Heart right ventricle (tissue), 16 donors: ENCODE measurements at regions not wholly inside any gene's neighbourhood (a gene's known extent, or its start where the extent isn't known, plus 50 kb on each side); places are given as distances from the start of the nearest gene placed in this dataset.
"Not testable (repeated sequence)": the region's sequence is repeated elsewhere in the genome, so short reads cannot be mapped to it uniquely, and the experiment has no call there.

Experiments used
- ATAC-seq, 8 donors: fragments of 200-7000 bp; cut with Tn5 transposase; one replicate each; pipeline ENCODE4 v1.9.1; 2020; ENCODE audit warnings: mild to moderate bottlenecking in 8 of 8, moderate library complexity in 8 of 8, moderate number of reproducible peaks in 1 of 8
- DNase-seq, 2 donors: peaks; one replicate each; pipeline ENCODE4 v3.0.0-alpha.2; 2020
- H3K27ac ChIP-seq, 10 donors: fragments of 200-600 bp; sonication (generic) in 2 of 10; one replicate each; pipeline versions ENCODE4 v1.5.0 to v1.8.0; 2020 to 2022; ENCODE audit warnings: mild to moderate bottlenecking in 3 of 10
- H3K27me3 ChIP-seq, 7 donors: fragments of 200-600 bp; one replicate each; pipeline ENCODE4 v1.8.0; 2021 to 2022; ENCODE audit warnings: mild to moderate bottlenecking in 2 of 7
- H3K36me3 ChIP-seq, 9 donors: fragments of 200-600 bp; sonication (generic) in 1 of 9; one replicate each; pipeline versions ENCODE4 v1.5.0 to v1.8.0; 2020 to 2022; ENCODE audit warnings: mild to moderate bottlenecking in 2 of 9
- H3K4me1 ChIP-seq, 9 donors: fragments of 200-600 bp; sonication (generic) in 1 of 9; one replicate each; pipeline versions ENCODE4 v1.5.0 to v1.8.0; 2020 to 2022; ENCODE audit warnings: mild to moderate bottlenecking in 4 of 9
- H3K4me3 ChIP-seq, 10 donors: fragments of 200-600 bp; sonication (generic) in 2 of 10; one replicate each; pipeline versions ENCODE4 v1.5.0 to v1.8.0; 2020 to 2022; ENCODE audit warnings: mild to moderate bottlenecking in 7 of 10, moderate library complexity in 2 of 10
- H3K9me3 ChIP-seq, 11 donors: fragments of 200-600 bp in 10 of 11; sonication (generic) in 2 of 11; one replicate each; pipeline versions ENCODE4 v1.5.0 to v1.8.0; 2013 to 2022; ENCODE audit warnings: mild to moderate bottlenecking in 2 of 11, control low read depth in 1 of 11, moderate library complexity in 1 of 11
- WGBS, 2 donors: extraction: QIAGEN DNeasy Blood & Tissue Kit; methylation state at CpG; one replicate each; pipeline ENCODE4 v1.1.7; 2013; ENCODE audit warnings: inconsistent platforms in 1 of 2; 5-methylcytosine and 5-hydroxymethylcytosine counted together
- intact Hi-C, 10 donors: fragments of 100-400 bp; cut with DNase I; formaldehyde crosslinking; loops; one replicate each; pipeline versions ENCODE4 v1.11.1 to v1.14.2; 2022
- TF ChIP-seq, protein P1 (sequence below), 9 donors: fragments of 200-600 bp; sonication (generic) in 2 of 9; IDR thresholded peaks; one replicate each; pipeline versions ENCODE4 v1.5.0 to v1.8.0; 2021 to 2022; ENCODE audit warnings: antibody characterized with exemption in 9 of 9, mild to moderate bottlenecking in 5 of 9, moderate library complexity in 1 of 9
- donor health status: Arrhythmogenic right ventricular cardiomyopathy.
- donor health status: ischemic (EF 13 %, LVEDD 7.1; RV severe dilation, severe dysfunction).
- donor health status: healthy with polysubstance abuse.
- donor health status: DM: no; HTN: yes; CAD: no.
- donor health status: DM: no; HTN: no; CAD: no.
- donor health status: ischemic (EF 25% LVEDD 6.9; RV normal size, moderate dysfunction).
- donor health status: ischemic (EF 25% LVEDD 5.7; RV mildly dilated, moderate dysfunction).
- donor health status: healthy.
- donor health status: DM: yes; HTN: yes; CAD: no.
- donor health status: Ischemic cardiomyopathy.
- donor health status: ischemic (EF 35%, LVEDD 5.7; RV mildly dilated, moderate dysfunction).
- donor health status: nonischemic (EF 11% LVEDD 7.7; RV severe dilation, severe dysfunction).
- donor health status: DM: yes; HTN: yes; CAD: no.
- donor health status: PGD.
- donor health status: ischemic (EF 29% LVEDD 5.4; RV normal size, mild dysfunction).
- donor health status: nonischemic (EF 23%, LVEDD 6.1; RV moderate dilation, normal function).

DNA sequence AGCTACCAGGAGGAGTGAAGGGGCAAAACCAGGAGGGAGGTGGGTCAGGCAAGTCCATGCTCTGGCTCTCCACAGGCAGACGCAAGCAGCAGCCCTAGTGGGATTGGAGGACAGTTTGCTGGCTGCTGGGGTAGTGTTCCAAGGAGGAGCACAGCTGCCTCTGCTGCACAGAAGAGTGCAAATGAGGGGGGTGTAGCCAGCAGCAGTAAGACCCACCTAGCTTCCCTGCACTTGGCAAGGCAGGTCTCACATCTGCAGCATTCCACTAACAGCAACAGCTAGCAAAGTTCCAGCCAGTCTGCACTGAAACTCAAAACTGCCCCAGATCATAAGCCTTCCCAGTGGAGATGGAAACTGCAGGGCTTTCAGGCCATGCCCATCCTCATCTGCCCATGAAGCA lies 405.0 kb downstream of the UTRN start:
- Histone ChIP-seq H3K4me3 (no peak overlapping the region), H3K36me3 (peaks cover 0 to 37% (median 4%) of the 10 kb centered on the region in 9 donors), H3K27ac (no peak overlapping the region), H3K4me1 (peaks cover 0 to 19% (median 5%) of the 10 kb centered on the region in 9 donors), H3K27me3 (no peaks in the 10 kb centered on the region), H3K9me3 (peaks cover 0 to 43% (median 19%) of the 10 kb centered on the region in 11 donors)
- 88 to 90% methylated on average over 1 of the region's 1 CpG for WGBS, 2 donors
- peak in 3 of 8 donors; percentile 17 to 37 (median 19) for ATAC-seq
- intact Hi-C loops = no loop called here
- no peak for DNase-seq
- TF ChIP-seq, protein P1, sequence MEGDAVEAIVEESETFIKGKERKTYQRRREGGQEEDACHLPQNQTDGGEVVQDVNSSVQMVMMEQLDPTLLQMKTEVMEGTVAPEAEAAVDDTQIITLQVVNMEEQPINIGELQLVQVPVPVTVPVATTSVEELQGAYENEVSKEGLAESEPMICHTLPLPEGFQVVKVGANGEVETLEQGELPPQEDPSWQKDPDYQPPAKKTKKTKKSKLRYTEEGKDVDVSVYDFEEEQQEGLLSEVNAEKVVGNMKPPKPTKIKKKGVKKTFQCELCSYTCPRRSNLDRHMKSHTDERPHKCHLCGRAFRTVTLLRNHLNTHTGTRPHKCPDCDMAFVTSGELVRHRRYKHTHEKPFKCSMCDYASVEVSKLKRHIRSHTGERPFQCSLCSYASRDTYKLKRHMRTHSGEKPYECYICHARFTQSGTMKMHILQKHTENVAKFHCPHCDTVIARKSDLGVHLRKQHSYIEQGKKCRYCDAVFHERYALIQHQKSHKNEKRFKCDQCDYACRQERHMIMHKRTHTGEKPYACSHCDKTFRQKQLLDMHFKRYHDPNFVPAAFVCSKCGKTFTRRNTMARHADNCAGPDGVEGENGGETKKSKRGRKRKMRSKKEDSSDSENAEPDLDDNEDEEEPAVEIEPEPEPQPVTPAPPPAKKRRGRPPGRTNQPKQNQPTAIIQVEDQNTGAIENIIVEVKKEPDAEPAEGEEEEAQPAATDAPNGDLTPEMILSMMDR (IDR thresholded peaks at IDR 0.05) = no peak

DNA sequence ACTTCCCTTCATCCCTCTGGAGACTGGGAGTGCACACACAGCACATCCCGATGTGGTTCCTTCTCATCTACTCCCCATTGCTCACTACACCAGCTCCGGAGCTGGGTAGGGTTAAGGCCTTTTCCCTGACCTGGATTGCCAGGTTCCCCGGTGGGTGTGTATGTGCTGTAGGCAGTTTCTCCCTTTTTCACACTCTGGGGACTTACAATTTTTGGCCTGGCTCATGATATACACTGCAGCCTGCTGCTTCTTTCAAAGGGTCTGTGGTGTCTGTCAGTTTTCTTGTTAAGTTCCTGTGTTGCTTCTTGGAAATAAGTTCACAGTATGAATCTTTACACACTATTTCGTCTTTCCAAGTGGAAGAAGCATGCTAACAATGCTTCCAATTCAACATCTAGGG lies 405.5 kb downstream of the UTRN start:
- Histone ChIP-seq H3K27me3 (no peaks in the 10 kb centered on the region), H3K4me3 (no peak overlapping the region), H3K27ac (no peak overlapping the region), H3K4me1 (peaks cover 0 to 19% (median 5%) of the 10 kb centered on the region in 9 donors), H3K36me3 (peaks cover 0 to 37% (median 4%) of the 10 kb centered on the region in 9 donors), H3K9me3 (peaks cover 0 to 43% (median 19%) of the 10 kb centered on the region in 11 donors)
- 57 to 63% methylated on average over 4 of the region's 4 CpGs for WGBS, 2 donors
- intact Hi-C loops = no loop called here
- ATAC-seq (peak in 2 of 8 donors; percentile 19 to 45), DNase-seq (no peak)
- TF ChIP-seq, protein P1 (IDR thresholded peaks at IDR 0.05) = no peak

DNA sequence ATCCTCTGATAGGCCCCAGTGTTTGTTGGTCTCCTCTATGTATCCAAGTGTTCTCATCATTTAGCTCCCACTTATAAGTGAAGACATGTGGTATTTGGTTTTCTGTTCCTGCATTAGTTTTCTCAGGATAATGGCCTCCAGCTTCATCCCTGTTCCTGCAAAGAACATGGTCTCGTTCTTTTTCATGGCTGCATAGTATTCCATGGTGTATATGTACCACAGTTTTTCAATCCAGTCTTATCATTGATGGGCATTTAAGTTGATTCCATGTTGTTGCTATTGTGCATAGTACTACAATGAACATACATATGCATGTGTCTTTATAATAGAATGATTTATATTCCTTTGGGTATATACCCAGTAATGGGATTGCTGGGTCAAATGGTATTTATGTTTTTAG lies 406.9 kb downstream of the UTRN start:
- 98 to 100% methylated on average over 1 of the region's 1 CpG for WGBS, 2 donors
- peaks cover 0 to 31% (median 14%) of the 10 kb centered on the region in 11 donors for H3K9me3 ChIP-seq
- DNase-seq, H3K27ac ChIP-seq, H3K27me3 ChIP-seq, ATAC-seq, intact Hi-C loops, H3K4me3 ChIP-seq: not testable (repeated sequence)
- H3K36me3 ChIP-seq = peaks cover 0 to 26% (median 4%) of the 10 kb centered on the region in 9 donors
- peaks cover 0 to 19% (median 5%) of the 10 kb centered on the region in 9 donors for H3K4me1 ChIP-seq

DNA sequence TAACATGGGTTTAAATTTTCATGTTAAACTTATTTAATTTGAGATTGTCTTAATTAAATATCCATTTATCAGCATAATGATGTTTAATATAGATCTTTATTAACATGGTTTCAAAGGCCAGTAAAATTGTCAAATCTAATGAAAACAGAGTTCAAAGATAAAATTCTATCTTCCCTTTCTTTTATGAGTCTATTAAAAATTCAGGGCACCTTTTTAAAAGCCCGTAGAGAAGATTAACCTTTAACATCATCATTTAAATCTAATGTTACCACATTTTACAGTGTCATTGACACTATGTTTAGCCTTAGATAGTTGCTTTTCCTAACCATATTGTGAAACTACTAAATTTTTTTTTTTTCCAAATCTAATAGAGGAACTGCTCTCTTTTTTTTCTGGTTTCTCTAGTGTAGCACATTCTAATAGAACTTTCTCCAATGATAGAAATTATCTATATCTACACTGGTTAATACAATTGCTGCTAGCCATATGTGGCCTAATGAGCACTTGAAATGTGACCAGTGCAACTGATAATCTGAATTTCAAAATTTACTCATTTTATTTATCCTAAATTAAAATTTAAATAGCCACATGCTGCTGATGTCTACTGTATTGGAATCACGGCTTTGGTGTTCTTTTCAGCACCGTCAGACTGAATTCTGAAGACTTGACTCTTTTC lies 410.9 kb downstream of the UTRN start:
- peaks cover 0 to 28% (median 0%) of the 10 kb centered on the region in 9 donors for H3K36me3 ChIP-seq
- peaks cover 0 to 18% (median 7%) of the 10 kb centered on the region in 11 donors for H3K9me3 ChIP-seq
- intact Hi-C loops = no loop called here
- no peak for DNase-seq
- H3K4me1 ChIP-seq = no peaks in the 10 kb centered on the region
- no peaks in the 10 kb centered on the region for H3K27me3 ChIP-seq
- no peak overlapping the region for H3K27ac ChIP-seq
- 90 to 93% methylated on average over 3 of the region's 3 CpGs for WGBS, 2 donors
- no peak for ATAC-seq
- TF ChIP-seq, protein P1 (IDR thresholded peaks at IDR 0.05) = no peak
- H3K4me3 ChIP-seq = no peak overlapping the region
